HG03457 (cell line): ENCODE measurements at regions not wholly inside any gene's neighbourhood (a gene's known extent, or its start where the extent isn't known, plus 50 kb on each side); places are given as distances from the start of the nearest gene placed in this dataset.

Experiments
- ATAC-seq: cut with Tn5 transposase; IDR thresholded peaks from one replicate; pipeline ENCODE4 v1.9.1; 2021; ENCODE audit warnings: moderate number of reproducible peaks; ENCODE audit not compliant: unreplicated experiment

DNA sequence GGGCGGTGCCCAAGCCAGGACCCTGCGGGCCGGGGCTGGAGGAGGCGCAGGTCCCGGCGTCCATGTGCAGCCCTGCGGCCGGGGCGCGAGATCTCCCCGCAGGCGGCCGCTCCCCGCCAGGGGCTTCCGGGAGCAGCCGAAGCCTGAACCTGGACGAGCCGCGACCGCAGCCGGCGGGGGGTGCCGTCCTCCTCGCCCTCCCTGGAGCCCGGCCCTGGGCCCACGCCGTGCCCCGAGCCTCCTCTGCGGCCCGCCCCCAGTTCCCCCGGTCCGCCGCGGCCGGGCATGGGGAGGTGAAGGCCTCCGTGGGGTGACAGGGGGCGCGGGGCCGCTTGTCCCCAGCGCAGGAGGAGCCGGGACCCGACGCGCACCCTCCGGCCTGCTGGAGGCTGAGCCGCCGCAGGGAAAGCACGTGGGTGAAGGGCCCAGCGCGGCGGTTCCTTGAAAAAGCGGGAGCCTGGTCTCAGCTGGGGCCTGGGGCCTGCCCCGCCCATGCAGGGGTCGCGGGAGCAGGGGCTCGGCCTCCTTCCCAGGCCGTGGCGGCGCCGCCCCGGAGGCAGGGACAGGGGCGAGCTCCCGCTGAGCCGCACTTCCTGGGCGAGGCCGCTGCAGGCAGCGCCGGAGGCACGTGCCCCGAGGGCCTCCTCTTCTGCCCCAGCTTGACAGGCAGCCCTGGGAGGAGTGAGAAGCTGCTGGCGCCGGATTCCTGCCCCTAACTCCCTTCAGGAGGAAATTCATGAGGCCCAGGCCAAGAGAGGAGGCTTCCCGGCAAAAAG, 55.6 kb upstream of the PPP2R5C start:
- no peak for ATAC-seq

DNA sequence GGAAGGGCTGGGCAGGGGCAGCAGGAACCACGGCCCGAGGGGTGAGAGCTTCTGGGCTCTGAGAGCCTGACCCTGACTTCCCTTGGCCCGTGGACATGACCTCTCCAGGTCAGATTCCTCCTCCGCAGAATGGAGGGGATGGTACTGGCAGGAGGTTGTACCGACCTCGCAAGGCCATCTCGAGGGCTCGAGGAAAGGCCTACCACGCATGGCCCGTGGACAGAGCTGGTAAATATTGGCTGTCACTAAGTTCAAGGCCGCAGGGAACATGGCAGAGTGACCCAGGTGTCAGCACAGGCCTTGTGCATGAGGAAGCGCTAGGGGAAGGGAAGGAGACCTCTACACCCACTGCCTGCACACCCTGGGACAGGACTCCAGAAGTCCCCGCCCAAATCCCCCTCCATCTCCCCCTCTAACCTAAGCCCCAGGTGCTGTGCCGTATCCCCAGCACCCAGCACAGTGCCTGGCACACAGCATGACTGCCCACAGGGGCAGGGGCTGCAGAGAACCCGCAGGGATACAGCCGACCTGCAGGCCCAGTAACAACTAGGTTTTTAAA, 54.9 kb upstream of the PPP2R5C start:
- no peak for ATAC-seq

DNA sequence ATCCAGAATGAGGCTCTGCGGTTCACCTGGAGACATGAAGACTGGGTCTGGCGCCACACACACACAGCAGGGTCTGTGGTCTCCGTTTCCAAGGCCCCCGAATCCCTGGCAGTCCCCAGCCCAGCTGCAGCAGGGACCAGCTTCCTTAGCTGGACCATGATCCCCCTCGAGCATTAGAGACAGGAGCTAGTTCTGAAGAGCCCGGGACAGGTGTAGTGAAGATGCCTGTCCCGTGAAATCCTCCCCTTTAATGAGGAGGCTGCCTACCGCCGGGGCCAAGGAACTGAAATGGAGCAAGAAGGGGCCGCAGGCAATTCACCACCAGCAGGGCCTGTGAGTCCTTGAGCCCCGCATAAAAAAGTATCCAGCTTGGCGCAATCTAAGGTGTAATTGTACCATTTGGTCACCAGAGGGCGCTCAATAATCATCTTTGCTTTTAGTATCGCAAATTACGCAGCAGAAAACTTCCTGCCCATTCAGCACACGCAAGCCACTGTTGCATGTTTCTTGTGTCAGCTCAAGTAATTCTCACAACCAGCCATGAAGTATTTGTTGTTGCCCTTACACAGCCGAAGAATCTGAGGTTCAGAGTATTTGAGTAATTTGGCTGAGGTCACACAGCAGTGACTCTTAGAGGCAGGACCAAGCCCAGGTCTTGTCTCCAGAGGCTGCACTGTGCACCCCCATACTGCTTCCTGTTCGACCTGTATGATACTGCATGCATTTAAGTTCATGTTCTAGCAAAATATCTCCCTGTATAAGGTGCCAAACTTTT, 54.3 kb upstream of the PPP2R5C start:
- ATAC-seq = peak; percentile 51

DNA sequence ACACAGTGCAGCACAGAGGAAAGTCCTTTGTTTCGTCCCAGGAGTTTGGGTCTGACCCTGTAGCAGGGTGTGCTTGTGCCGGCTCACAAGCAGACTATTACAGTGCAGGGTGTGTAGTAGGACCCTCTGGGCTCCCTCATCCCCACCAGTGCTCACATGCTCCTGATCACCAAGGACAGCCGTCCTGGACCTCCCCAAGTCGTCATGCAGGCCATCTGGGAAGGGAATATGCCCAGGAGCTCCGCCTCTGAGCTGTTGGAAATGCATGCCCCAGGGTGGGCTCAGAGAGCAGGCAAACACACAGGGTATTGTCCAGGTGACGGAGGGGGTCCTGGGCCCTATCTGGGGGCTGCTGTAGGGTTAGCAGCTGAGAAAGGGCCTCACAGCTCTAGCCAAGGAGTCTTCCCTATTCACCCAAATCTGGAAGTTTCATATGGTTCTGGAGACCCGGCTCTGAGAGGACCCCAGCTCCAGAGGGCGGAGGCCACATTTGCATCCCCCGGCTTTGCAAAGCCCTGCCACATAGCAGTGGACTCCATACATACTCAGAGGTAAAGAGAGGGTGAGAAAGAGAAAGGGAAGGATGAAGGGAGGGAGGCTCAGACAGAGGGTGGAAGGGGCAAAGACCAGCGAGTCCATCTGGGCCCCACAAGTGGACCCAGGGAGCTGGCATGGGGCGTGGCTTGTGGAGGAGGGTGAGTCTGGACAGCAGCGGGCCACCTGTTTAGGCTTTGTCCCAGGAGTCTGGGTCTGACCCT, 53.5 kb upstream of the PPP2R5C start:
- no peak for ATAC-seq

DNA sequence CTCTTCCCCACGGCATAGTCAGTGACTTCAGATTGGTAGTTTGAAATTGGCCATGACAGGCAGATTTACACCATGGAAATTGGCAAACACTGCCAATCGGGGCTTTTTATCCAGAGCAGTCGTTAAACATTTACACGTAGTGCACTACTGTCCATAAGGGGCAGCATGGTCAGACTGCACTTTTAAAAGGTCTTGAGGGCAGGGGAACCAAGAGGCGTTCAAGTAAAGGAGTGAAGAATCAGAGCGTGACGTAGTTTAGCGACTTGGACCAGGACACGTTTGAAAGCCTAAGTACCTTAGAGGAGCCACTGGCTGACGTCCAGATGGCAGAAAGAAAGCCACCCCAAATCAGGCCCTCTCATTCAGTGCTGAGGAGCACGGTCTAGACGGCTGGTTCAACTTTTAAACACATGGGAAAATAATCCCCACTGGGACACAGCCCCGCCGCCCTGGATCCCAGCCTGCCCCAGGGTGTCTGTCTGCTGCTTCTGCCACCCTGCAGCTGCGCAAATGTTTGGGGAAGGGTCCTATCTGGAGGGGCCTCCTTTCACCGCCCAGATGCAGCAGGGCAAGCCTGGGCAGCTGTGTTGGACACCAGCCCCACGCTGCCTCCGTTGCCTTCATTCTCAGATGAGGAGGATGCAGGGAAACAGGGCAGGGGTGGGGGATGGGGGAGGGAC, 52.5 kb upstream of the PPP2R5C start:
- no peak for ATAC-seq

DNA sequence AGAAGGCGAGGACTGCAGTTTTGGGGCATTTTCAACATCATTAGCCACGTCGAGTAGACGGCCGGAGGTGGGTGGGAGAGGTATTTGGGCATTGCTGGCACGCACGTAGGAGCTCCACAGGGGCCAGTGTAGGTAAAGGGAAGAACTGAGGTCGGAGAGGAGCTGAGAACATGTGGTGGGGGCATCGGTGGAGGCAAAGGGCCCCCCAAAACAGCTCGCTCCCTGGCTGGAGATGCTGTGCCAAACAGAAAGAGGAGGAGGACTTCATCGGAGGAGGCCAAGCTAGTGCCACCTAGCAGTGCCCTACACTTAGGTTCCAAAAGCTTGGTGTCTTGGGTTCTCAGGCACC, 52.0 kb upstream of the PPP2R5C start:
- no peak for ATAC-seq

DNA sequence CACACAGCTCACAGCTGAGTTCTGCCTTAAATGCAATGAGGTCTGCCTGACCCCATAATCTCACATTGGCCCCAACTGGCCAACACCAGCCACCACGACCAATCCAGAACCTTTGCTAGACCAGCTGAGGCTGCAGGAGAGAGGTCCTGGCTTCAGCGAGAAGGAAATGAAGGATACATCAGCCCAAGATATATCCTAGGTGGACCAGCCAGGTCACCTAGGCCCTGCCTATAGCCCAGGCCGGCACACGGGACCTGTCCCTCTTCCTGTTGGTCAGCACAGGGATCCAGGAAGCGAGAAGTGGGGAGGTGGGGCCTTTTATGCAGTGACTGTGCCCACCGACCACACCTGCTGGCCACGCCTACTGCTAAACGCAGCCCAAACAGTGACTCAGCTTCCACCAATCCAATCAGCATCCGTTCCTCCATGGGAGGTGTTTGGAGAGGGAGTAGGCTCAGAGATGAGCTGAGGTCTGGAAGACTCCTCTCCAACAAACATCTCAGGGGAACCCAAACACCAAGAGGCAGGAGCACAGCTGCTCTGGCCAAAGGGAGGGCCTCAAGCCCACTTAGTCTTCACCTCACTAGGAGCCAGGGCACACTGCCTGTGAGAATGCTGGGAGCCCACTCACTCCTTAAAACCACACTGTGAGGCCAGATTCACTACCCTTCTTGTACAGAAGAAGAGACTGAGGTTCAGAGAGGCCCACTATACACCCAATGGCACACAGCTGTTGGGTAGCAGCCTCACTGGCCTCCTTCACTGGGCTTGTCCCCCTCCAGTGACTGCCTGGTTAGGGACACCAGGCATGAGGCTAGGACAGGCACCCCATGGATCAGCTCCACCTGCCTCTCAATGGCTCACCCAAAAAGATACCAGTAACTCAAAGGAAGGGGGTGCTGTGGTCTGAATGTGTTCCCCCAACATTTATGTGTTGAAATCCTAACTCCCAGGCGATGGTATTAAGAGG, 51.3 kb upstream of the PPP2R5C start:
- no peak for ATAC-seq

DNA sequence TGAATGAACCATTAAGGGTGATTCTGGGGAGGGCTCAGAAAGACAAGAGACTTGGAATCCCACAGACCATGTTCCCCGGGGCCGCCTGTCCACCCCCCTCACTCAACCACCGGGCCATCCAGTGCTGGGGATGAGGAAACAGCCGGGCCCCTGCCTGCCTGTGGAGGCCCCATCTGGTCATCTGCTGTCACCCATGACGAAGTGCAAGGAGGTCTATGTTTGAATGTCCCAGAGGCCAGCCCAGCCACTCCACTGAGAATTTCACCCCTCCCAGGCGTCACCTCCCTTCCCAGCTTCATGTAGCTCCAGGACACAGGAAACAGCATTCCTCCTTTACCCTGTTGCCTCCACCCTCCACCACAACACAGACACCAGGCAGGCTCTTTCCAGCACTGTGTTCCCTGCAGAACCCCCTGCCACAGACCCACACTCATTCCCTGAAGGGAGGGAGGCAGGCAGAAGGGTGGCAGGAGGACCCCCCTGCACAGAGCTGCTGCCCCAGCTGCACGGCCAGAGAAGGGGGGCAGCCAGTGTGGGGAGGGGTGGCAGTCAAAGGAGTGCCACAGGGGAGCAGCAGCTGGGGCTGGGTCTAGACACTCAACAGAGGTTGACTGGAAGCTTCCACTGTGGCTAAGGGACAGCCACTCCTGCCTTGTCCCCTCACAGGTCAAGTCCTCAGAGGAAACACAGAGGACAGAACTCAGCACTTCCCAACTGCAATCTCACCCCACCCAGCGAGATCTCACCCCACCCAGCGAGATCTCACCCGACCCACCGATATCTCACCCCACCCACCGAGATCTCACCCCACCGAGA, 50.3 kb upstream of the PPP2R5C start:
- no peak for ATAC-seq
